Loucy (cell line): ENCODE measurements at regions not wholly inside any gene's neighbourhood (a gene's known extent, or its start where the extent isn't known, plus 50 kb on each side); places are given as distances from the start of the nearest gene placed in this dataset.

Source experiments
- EZH2phosphoT487 ChIP-seq: fragments of 200-600 bp; IDR thresholded peaks from 2 replicates; pipeline ENCODE4 v1.6.1; 2018; ENCODE audit warnings: antibody characterized with exemption, mild to moderate bottlenecking, moderate library complexity, borderline replicate concordance
- TF ChIP-seq, protein P1 (sequence below): fragments of 200-600 bp; sonication (generic); conservative IDR thresholded peaks from 2 replicates; pipeline ENCODE4 v1.5.1; 2014; ENCODE audit warnings: mild to moderate bottlenecking, antibody characterized with exemption, low read length

DNA sequence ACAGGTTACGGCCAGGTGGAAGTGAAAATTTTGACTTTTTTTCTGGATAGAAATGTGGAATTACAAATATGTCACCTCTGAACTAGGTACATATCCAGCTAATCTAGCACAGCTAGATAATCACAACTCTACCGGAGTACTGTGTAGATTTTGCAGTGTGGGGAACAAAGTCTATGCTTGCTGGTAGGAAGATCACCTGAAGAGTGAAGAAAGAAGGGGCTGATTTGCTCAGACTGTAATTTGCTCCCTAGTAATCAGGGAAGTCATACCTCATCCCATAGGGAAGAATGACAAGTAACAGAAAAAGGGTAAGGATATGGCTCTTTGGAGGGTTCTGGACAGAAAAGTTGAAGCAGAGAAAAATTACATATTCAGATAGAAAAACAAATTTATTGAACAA lies 319.6 kb upstream of the TMPRSS15 start:
- TF ChIP-seq, protein P1, sequence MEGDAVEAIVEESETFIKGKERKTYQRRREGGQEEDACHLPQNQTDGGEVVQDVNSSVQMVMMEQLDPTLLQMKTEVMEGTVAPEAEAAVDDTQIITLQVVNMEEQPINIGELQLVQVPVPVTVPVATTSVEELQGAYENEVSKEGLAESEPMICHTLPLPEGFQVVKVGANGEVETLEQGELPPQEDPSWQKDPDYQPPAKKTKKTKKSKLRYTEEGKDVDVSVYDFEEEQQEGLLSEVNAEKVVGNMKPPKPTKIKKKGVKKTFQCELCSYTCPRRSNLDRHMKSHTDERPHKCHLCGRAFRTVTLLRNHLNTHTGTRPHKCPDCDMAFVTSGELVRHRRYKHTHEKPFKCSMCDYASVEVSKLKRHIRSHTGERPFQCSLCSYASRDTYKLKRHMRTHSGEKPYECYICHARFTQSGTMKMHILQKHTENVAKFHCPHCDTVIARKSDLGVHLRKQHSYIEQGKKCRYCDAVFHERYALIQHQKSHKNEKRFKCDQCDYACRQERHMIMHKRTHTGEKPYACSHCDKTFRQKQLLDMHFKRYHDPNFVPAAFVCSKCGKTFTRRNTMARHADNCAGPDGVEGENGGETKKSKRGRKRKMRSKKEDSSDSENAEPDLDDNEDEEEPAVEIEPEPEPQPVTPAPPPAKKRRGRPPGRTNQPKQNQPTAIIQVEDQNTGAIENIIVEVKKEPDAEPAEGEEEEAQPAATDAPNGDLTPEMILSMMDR: no peak
- no peak for TF ChIP-seq EZH2phosphoT487
